Activated CD4-positive, alpha-beta T cell treated with anti-CD3 and anti-CD28 coated beads, Interleukin-2, amount 50 U/mL, for 16 hours (primary cell): ENCODE measurements at regions not wholly inside any gene's neighbourhood (a gene's known extent, or its start where the extent isn't known, plus 50 kb on each side); places are given as distances from the start of the nearest gene placed in this dataset.
A peak's percentile ranks its signal among the peaks of the same experiment; 100 is the strongest.

Experiments
- DNase-seq: peaks from one replicate; pipeline ENCODE4 v3.0.0-alpha.2; 2020

GRCh38 chr17:17398188-17398942, 78.4 kb upstream of the MED9 start:
- DNase-seq: no peak

DNA sequence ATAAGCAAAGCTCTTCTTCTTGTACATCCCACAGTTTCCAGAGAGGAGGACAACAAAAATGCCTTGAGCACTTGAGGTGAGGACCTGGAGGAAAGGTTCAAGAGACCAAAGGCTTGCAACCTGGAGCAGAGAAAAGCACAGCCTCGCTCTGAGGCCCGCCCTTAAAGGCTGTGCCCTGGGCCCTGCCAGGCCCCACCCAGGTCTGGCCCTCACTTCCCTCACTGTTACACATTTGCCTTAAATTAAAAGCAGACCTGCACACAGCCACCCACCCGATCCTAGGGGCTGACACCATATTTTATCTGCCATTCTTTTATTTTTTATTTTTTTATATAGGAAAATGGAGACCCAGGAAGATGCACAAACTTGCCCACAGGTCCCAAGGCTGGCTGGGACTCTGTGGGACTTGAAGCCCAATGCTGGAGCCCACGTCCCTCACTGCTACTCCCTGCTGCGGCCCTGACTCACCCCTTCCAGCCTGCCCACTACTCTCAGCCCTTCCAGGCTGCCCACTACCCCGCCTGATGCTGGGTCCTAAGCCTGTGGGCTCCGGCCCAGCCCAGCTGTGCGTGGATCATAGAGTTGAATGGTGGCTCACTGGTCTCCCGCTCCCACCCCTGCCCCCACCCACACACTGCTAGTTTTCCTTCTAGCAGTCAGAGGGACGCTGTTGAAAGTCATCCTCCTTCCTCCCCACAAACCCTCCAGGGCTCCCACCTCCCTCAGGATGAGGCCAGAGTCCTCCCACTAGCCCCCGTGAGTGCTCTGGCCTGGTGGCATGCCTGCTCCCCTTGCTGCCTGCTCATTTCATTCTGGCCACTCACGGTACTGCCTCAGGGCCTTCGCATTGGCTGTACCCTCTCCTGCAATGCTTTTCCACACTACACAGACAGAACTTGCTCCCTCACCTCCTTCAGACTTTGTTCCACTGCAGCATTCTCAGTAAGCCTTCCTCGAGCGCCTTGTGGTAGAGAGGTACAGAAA, 77.6 kb upstream of the MED9 start:
- DNase-seq: no peak

DNA sequence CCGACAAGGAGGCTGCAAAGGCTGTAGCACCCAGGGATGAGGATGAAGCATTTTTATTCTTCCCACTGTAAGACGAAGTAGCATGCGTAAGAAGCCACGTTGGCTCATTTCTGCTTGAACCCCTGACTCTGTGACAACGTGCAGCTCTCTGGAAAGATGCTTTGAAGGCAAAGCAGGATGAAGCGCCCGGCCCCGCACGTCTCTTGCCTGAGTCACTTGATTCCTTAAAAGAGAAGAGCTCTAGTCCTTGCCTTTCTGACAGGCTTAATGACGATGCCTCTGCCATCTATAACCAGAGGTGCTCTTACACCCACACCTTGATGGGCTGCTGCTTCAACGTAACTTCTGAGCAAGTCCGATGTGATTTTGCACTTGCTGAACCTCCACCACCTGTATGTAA, 76.7 kb upstream of the MED9 start:
- no peak for DNase-seq

- no peak for DNase-seq
Measured at GRCh38 chr17:17400566-17401184, 76.1 kb upstream of the MED9 start.

DNA sequence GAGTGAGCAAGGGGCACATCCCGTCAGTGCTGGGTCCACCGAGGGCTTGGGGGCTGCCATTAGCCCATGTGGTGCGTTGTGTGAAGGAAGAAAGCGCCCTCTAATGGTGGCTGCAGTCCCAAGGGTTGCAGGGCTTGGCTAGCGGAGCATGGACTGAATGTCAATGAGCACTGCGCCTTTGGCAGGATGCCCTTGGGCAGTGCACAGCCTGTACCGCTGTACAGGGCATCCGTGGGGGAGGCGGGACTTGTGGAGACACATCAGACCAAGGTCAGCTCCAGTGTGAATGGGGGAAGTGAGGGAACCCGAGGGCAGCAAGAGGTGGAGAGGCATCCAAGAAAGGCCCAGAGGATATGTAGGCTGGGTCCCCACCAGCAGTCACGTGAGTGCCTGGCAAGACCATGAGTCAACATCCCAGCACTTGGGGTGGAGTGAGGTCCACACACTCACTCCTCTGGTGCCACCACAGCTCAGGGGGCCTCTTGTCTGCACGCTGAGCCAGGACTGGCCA, 75.5 kb upstream of the MED9 start:
- no peak for DNase-seq

DNA sequence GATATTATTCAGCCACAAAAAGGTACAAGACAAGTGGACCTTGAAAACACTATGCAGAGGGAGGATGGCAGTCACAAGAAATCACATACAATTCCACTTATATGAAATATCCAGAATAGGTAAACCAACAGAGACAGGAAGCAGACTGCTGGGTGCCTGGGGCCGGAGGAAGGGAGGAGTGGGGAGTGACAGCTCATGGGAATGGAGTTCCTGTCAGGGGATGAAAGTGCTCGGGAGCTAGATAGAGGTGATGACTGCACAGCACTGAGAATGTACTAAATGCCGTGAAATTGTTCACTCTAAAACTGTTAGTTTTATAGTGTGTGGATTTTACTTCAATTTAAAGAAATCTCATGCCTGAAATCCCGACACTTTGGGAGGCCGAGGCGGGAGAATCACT, 74.2 kb upstream of the MED9 start:
- no peak for DNase-seq

- no peak for DNase-seq
Measured at GRCh38 chr17:17403065-17403464, 73.7 kb upstream of the MED9 start.

GRCh38 chr17:17403899-17404576, 72.8 kb upstream of the MED9 start:
- DNase-seq: no peak

DNA sequence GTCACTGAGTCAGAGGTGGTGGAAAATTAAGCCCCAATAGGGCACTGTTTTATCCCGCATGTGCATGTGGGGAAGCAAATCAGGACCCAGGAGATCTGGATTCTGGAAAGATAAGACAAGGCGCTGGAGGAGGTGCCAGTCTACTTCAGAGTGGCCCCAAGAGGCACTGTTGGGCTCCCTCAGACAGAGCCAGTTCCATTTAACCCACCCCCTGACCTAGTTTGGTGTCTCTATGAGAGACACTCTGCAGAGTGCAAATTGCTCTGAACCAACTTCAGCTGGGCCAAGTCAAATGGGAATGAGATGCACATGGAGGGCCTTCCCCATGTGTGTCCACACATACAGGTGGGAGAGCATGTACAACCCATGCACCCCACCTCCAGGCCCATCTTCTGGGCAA, 71.1 kb upstream of the MED9 start:
- DNase-seq: no peak

DNA sequence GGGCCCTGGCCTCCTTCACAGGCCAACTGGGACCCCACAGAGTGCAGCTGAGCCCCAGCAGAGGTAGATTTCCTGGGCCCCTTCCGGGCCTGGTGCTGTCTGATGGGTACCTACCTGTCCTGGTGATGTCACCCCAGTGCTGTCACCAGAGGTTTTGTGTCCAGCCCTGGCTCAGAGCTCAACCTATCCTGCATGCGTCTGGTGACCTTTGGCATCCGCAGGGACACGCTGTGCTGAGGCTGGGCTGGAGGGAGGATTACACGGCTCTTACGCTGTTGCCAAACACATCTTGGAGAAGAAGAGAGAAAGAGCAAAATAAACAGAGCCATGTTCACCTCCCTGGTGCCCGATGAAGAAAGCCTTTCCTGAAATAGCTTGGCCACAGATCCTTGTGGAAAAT, 70.6 kb upstream of the MED9 start:
- no peak for DNase-seq

GRCh38 chr17:17408236-17408794, 68.5 kb upstream of the MED9 start:
- DNase-seq: peak; percentile 77

DNA sequence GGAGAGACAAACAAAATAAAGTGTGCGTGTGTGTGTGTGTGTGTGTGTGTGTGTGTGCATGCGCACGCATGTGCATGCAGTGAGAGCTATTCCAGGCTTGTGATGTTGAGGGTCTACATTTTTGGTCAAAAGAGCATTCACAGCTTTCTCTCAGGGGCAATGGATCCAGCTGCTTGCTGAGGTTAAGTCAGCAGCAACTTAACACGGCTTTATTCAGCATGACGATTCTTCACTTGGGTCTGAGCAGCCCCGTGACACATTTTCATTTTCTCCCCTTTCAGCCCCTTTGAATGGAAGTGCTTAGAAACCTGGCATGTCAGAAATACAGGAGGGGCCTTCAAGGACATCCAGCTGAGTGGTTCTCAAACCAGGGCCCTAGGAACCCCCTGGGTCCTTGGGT, 66.4 kb upstream of the MED9 start:
- no peak for DNase-seq

DNA sequence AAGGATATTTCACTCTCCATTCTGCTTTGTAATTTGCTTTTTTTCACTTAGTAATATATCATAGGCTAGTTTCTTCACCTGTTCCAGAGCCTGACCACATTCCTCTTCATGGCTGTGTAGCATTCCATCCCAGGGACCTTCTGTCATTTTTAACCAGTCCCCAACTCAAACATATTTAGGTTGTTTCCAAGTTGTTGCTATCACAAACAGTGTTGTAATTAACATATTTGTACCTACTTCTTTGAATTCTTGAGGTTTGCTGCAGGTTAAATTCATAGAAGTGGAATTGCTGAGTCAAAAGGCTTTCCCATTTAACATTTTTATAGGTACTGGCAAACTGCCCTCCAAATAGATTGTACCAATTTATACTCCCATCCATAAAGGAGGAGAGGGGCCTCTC, 65.1 kb upstream of the MED9 start:
- no peak for DNase-seq

- DNase-seq: no peak
Measured at GRCh38 chr17:17412326-17412725, 64.5 kb upstream of the MED9 start.

- no peak for DNase-seq
Measured at GRCh38 chr17:17413215-17413792, 63.5 kb upstream of the MED9 start.

- DNase-seq: no peak
Measured at GRCh38 chr17:17413821-17414220, 63.0 kb upstream of the MED9 start.

DNA sequence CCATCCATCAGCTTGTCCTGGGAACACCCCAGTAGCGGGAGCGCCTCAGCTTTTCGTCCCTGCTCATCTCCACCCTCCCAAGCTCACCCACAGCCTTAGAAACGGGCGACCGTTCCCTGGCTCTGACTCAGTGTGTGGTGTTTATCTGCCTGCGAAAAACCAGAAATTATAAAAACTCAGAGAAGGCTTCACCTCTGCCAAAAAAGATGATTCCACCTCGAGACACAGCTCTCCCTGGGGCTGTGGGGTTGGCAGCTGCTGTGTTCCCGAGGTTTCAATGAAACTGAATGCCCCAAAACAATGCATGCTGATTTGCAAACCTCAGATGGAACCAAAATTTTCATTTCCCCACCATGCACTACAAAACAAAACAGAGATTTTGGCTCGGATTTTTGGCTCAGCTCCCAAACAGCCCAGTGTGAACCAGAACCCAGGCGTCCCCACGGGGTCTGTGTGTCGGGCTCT, 62.4 kb upstream of the MED9 start:
- no peak for DNase-seq

GRCh38 chr17:17415006-17415405, 61.8 kb upstream of the MED9 start:
- DNase-seq: no peak

GRCh38 chr17:17416007-17416399, 60.8 kb upstream of the MED9 start:
- DNase-seq: peak; percentile 69

- DNase-seq: peak; percentile 43
Measured at GRCh38 chr17:17416400-17417360, 60.1 kb upstream of the MED9 start.

- DNase-seq: no peak
Measured at GRCh38 chr17:17417718-17418181, 59.0 kb upstream of the MED9 start.
